ENCODE measurements at regions not wholly inside any gene's neighbourhood (a gene's known extent, or its start where the extent isn't known, plus 50 kb on each side); places are given as distances from the start of the nearest gene placed in this dataset.

- TF ChIP-seq EP300 (IDR thresholded peaks at IDR 0.05; ENCODE audit: borderline replicate concordance in 1 of 2, low read depth in 2 of 2, low read length in 2 of 2) (no peak), TEAD4 (IDR thresholded peaks at IDR 0.05; ENCODE audit: low read depth, low read length) (no peak), TBP (IDR thresholded peaks at IDR 0.05; ENCODE audit: low read depth, low read length) (no peak), PHF8 (conservative IDR thresholded peaks at IDR 0.05; ENCODE audit: low read depth, low read length) (no peak), RXRA (IDR thresholded peaks at IDR 0.05; ENCODE audit: insufficient read depth, low read depth, low read length) (no peak), ZNF274 (IDR thresholded peaks at IDR 0.05; ENCODE audit: borderline replicate concordance, extremely low read depth, low read length) (no peak), BCL11A (IDR thresholded peaks at IDR 0.05; ENCODE audit: low read depth in 2 of 2, low read length in 2 of 2) (no peak)
Observed at GRCh38 chr7:22601812-22602565, 102.0 kb upstream of the STEAP1B start (continued).
